A549 (cell line): ENCODE measurements at regions not wholly inside any gene's neighbourhood (a gene's known extent, or its start where the extent isn't known, plus 50 kb on each side); places are given as distances from the start of the nearest gene placed in this dataset.

Experiments
- ATAC-seq, 2 experiments: fragments of 200-7000 bp in 1 of 2; fragments of >200 bp in 1 of 2; cut with Nextera tagmentation in 1 of 2; cut with Tn5 transposase in 1 of 2; 3 replicates each; pipeline versions ENCODE4 v1.8.0 to v1.9.1; 2018 to 2020; ENCODE audit warnings: mild to moderate bottlenecking in 1 of 2, moderate library complexity in 1 of 2
- CTCF ChIA-PET: fragments of 300-600 bp; sonication (Branson Sonifier 250); formaldehyde crosslinking; extraction: SDS; loops from one replicate; lab custom pipeline; 2021; ENCODE audit warnings: antibody characterized with exemption, inconsistent platforms; lab: Yijun Ruan, JAX
- POLR2A ChIA-PET: fragments of 350-600 bp; formaldehyde crosslinking; extraction: SDS; loops from one replicate; lab custom pipeline; 2021; ENCODE audit warnings: antibody characterized with exemption, inconsistent platforms; lab: Yijun Ruan, JAX
- DNase-seq, 2 experiments: peaks; one replicate each; pipeline versions ENCODE4 v3.0.0 to v3.0.0-alpha.2; 2011 to 2016; ENCODE audit warnings: low read depth in 1 of 2, low spot score in 1 of 2
- FAIRE-seq: peaks from 2 replicates; lab custom pipeline; 2011; peaks lifted over from hg19 to GRCh38; lab: Jason Lieb, UNC
- H3K27ac ChIP-seq, 2 experiments: fragments of >200 bp; sonication (Bioruptor Twin); formaldehyde crosslinking; 3 replicates each; pipeline ENCODE4 v1.5.1; 2016 to 2017
- H3K4me1 ChIP-seq: fragments of >200 bp; sonication (Bioruptor Twin); formaldehyde crosslinking; 3 replicates; pipeline ENCODE4 v1.6.1; 2016
- H3K4me2 ChIP-seq: fragments of >200 bp; sonication (Bioruptor Twin); formaldehyde crosslinking; 3 replicates; pipeline ENCODE4 v1.6.1; 2016
- H3K4me3 ChIP-seq: fragments of >200 bp; sonication (Bioruptor Twin); formaldehyde crosslinking; 3 replicates; pipeline ENCODE4 v1.5.1; 2016
- H3K9me3 ChIP-seq: fragments of >200 bp; sonication (Bioruptor Twin); formaldehyde crosslinking; 3 replicates; pipeline ENCODE4 v1.6.1; 2016
- BHLHE40 ChIP-seq: IDR thresholded peaks from 2 replicates; pipeline ENCODE4 v1.6.1; 2012; ENCODE audit warnings: low read depth, low read length, inconsistent platforms
- CEBPB ChIP-seq, 2 experiments: fragments of >200 bp in 1 of 2; sonication (Bioruptor Twin) in 1 of 2; formaldehyde crosslinking in 1 of 2; IDR thresholded peaks; 2 replicates each; pipeline ENCODE4 v1.6.1; 2012 to 2016
- CHD4 ChIP-seq: fragments of 200-600 bp; sonication (generic); IDR thresholded peaks from 2 replicates; pipeline ENCODE4 v1.6.1; 2016; ENCODE audit warnings: antibody characterized with exemption, mild to moderate bottlenecking, borderline replicate concordance
- EHMT2 ChIP-seq: fragments of 200-600 bp; sonication (generic); IDR thresholded peaks from 2 replicates; pipeline ENCODE4 v1.6.1; 2016; ENCODE audit warnings: antibody characterized with exemption, low read depth, mild to moderate bottlenecking, moderate library complexity
- GATA3 ChIP-seq: IDR thresholded peaks from 2 replicates; pipeline ENCODE4 v1.6.1; 2012; ENCODE audit warnings: borderline replicate concordance
- HDAC2 ChIP-seq: fragments of 200-600 bp; sonication (generic); IDR thresholded peaks from 2 replicates; pipeline ENCODE4 v1.6.1; 2016
- HEYL ChIP-seq: fragments of 250-450 bp; sonication (Bioruptor Pico); IDR thresholded peaks from 2 replicates; pipeline ENCODE4 v1.8.0; 2021; ENCODE audit warnings: mild to moderate bottlenecking, moderate library complexity
- KDM1A ChIP-seq: fragments of 200-600 bp; sonication (generic); IDR thresholded peaks from 2 replicates; pipeline ENCODE4 v1.6.1; 2016; ENCODE audit warnings: low read depth, mild to moderate bottlenecking
- MAFK ChIP-seq: fragments of 450-650 bp; IDR thresholded peaks from 2 replicates; pipeline ENCODE4 v1.6.1; 2014; ENCODE audit not compliant: partially characterized antibody
- PHF8 ChIP-seq: fragments of 200-600 bp; sonication (generic); IDR thresholded peaks from 2 replicates; pipeline ENCODE4 v1.6.1; 2016; ENCODE audit warnings: low read depth, mild to moderate bottlenecking, antibody characterized with exemption, moderate library complexity, borderline replicate concordance
- RARB ChIP-seq: fragments of 250-450 bp; sonication (Bioruptor Pico); IDR thresholded peaks from 2 replicates; pipeline ENCODE4 v1.8.0; 2021; ENCODE audit warnings: mild to moderate bottlenecking, moderate library complexity
- RFX5 ChIP-seq: fragments of 450-650 bp; IDR thresholded peaks from 2 replicates; pipeline ENCODE4 v1.7.1; 2014; ENCODE audit warnings: antibody characterized with exemption, mild to moderate bottlenecking, moderate library complexity
- RNF2 ChIP-seq: fragments of 200-600 bp; sonication (generic); IDR thresholded peaks from 2 replicates; pipeline ENCODE4 v1.6.1; 2016; ENCODE audit warnings: low read depth, mild to moderate bottlenecking, antibody characterized with exemption, moderate library complexity, borderline replicate concordance
- SREBF2 ChIP-seq: fragments of 450-650 bp; IDR thresholded peaks from 2 replicates; pipeline ENCODE4 v1.6.1; 2014; ENCODE audit warnings: mild to moderate bottlenecking, moderate library complexity
- ZC3H11A ChIP-seq: fragments of 450-650 bp; IDR thresholded peaks from 2 replicates; pipeline ENCODE4 v1.6.1; 2014; ENCODE audit warnings: antibody characterized with exemption, mild to moderate bottlenecking
- WGBS: methylation state at CpG from one replicate; pipeline ENCODE4 v1.1.6; 2017; ENCODE audit errors: missing lambda C conversion rate; 5-methylcytosine and 5-hydroxymethylcytosine counted together
- TF ChIP-seq, protein P1 (sequence below): fragments of >200 bp; sonication (Bioruptor Twin); formaldehyde crosslinking; IDR thresholded peaks from 3 replicates; pipeline ENCODE4 v1.5.1; 2016
- TF ChIP-seq, protein P2 (sequence below): fragments of 150-350 bp; IDR thresholded peaks from 2 replicates; pipeline ENCODE4 v1.6.1; 2014; ENCODE audit warnings: low read depth, mild to moderate bottlenecking, low read length
- TF ChIP-seq, protein P3 (sequence below): fragments of 450-650 bp; IDR thresholded peaks from 2 replicates; pipeline ENCODE4 v1.6.1; 2014; ENCODE audit warnings: antibody characterized with exemption
- TF ChIP-seq, protein P4 (sequence below): IDR thresholded peaks from 2 replicates; pipeline ENCODE4 v1.6.1; 2012
- TF ChIP-seq, protein P5 (sequence below): IDR thresholded peaks from 2 replicates; pipeline ENCODE4 v1.6.1; 2012; ENCODE audit warnings: low read depth, borderline replicate concordance
- TF ChIP-seq, protein P6 (sequence below): IDR thresholded peaks from 2 replicates; pipeline ENCODE4 v1.6.1; 2012

DNA sequence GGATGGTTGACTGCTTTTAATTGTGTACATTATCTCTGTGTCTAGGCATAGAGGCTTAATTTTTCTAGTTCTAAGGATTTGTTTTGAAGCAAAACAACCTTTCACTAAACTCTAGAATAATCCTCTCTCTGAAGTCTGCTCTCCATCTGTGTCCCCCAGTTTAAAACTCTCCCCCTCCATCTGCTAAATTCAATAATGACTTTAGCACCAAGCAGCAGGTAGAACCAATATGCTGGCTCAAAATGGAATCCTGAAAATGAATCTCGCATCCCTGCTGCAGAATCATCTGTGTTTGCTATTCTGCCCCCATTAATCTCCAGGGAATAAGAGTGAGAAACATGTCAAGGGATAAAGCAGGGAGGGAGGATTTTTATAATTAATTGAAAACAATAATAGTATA lies 111.8 kb downstream of the TUSC7 start (continued):
- TF ChIP-seq, protein P1, sequence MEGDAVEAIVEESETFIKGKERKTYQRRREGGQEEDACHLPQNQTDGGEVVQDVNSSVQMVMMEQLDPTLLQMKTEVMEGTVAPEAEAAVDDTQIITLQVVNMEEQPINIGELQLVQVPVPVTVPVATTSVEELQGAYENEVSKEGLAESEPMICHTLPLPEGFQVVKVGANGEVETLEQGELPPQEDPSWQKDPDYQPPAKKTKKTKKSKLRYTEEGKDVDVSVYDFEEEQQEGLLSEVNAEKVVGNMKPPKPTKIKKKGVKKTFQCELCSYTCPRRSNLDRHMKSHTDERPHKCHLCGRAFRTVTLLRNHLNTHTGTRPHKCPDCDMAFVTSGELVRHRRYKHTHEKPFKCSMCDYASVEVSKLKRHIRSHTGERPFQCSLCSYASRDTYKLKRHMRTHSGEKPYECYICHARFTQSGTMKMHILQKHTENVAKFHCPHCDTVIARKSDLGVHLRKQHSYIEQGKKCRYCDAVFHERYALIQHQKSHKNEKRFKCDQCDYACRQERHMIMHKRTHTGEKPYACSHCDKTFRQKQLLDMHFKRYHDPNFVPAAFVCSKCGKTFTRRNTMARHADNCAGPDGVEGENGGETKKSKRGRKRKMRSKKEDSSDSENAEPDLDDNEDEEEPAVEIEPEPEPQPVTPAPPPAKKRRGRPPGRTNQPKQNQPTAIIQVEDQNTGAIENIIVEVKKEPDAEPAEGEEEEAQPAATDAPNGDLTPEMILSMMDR, result no peak
- no peak for TF ChIP-seq PHF8
- no peak for TF ChIP-seq GATA3
- TF ChIP-seq, protein P2, sequence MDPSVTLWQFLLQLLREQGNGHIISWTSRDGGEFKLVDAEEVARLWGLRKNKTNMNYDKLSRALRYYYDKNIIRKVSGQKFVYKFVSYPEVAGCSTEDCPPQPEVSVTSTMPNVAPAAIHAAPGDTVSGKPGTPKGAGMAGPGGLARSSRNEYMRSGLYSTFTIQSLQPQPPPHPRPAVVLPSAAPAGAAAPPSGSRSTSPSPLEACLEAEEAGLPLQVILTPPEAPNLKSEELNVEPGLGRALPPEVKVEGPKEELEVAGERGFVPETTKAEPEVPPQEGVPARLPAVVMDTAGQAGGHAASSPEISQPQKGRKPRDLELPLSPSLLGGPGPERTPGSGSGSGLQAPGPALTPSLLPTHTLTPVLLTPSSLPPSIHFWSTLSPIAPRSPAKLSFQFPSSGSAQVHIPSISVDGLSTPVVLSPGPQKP, result no peak
- TF ChIP-seq CEBPB (IDR thresholded peaks at IDR 0.05), result no peak
- TF ChIP-seq RFX5, result no peak
- no peak for TF ChIP-seq MAFK

DNA sequence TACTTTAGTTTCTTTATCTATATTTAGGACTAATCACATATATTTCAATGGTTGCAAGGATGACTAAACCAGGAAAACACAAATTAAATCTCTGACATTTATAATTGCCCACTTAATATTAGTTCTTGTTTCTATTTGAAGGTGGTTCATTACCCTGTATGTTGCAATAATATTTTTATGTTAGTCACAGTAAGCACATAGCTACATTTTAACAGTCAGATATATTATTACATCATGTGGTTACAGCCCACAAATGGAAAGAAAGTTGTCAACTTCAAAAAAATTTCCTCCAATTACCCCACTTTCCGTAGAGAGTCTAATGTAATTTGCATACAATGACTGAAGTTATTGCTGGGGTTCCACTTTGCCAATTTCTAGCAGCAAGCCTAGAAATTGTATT lies 114.6 kb downstream of the TUSC7 start:
- no peak for FAIRE-seq
- CTCF ChIA-PET, result no interaction called here
- TF ChIP-seq HEYL (CRISPR knock-in tag) (no peak), EHMT2 (no peak), SREBF2 (no peak)
- TF ChIP-seq, protein P3, sequence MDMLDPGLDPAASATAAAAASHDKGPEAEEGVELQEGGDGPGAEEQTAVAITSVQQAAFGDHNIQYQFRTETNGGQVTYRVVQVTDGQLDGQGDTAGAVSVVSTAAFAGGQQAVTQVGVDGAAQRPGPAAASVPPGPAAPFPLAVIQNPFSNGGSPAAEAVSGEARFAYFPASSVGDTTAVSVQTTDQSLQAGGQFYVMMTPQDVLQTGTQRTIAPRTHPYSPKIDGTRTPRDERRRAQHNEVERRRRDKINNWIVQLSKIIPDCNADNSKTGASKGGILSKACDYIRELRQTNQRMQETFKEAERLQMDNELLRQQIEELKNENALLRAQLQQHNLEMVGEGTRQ, result no peak
- TF ChIP-seq, protein P4, sequence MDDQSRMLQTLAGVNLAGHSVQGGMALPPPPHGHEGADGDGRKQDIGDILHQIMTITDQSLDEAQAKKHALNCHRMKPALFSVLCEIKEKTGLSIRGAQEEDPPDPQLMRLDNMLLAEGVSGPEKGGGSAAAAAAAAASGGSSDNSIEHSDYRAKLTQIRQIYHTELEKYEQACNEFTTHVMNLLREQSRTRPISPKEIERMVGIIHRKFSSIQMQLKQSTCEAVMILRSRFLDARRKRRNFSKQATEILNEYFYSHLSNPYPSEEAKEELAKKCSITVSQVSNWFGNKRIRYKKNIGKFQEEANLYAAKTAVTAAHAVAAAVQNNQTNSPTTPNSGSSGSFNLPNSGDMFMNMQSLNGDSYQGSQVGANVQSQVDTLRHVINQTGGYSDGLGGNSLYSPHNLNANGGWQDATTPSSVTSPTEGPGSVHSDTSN, result no peak
- DNase-seq, result no peak
- no peak overlapping the region for H3K27ac ChIP-seq
- H3K4me2 ChIP-seq, result no peak overlapping the region
- WGBS, result 8% methylated on average over 1 of the region's 1 CpG
- POLR2A ChIA-PET, result no interaction called here
- H3K4me1 ChIP-seq, result no peaks in the 10 kb centered on the region
- no peaks in the 10 kb centered on the region for H3K9me3 ChIP-seq
- H3K4me3 ChIP-seq, result no peak overlapping the region
- ATAC-seq, result no peak

DNA sequence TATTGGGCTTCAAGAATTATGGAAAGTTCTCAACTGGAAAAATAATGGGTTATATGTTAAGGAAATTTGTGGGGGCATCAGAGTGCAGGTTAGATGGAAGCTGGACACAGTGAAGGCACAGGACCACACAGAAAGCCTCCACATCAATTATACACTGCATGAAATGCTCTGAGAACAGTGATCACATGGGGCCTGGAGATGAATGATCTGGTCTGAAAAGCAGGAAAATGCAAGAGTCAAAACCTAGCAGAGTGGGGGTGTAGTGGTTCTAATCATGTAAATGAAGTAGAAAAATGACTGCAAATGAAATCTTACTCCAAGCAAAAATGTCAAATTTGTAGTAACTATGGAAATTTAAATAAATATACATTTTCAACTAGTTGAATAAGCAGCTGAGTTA lies 123.6 kb downstream of the TUSC7 start:
- ATAC-seq, result no peak
- TF ChIP-seq KDM1A (no peak), RARB (CRISPR knock-in tag) (no peak), BHLHE40 (no peak), ZC3H11A (no peak), RNF2 (no peak), CHD4 (no peak), HDAC2 (no peak)
- TF ChIP-seq, protein P5, sequence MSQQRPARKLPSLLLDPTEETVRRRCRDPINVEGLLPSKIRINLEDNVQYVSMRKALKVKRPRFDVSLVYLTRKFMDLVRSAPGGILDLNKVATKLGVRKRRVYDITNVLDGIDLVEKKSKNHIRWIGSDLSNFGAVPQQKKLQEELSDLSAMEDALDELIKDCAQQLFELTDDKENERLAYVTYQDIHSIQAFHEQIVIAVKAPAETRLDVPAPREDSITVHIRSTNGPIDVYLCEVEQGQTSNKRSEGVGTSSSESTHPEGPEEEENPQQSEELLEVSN, result no peak
- TF ChIP-seq, protein P6, sequence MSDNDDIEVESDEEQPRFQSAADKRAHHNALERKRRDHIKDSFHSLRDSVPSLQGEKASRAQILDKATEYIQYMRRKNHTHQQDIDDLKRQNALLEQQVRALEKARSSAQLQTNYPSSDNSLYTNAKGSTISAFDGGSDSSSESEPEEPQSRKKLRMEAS, result no peak

More for the DNA sequence above, 123.6 kb downstream of the TUSC7 start:
- Histone ChIP-seq H3K9me3 (no peaks in the 10 kb centered on the region), H3K27ac (no peak overlapping the region), H3K4me2 (no peak overlapping the region), H3K4me1 (no peaks in the 10 kb centered on the region), H3K4me3 (no peak overlapping the region)
- FAIRE-seq (no peak), DNase-seq (no peak)
- ChIA-PET CTCF (no interaction called here), POLR2A (no interaction called here)
